ENCODE measurements at regions not wholly inside any gene's neighbourhood (a gene's known extent, or its start where the extent isn't known, plus 50 kb on each side); places are given as distances from the start of the nearest gene placed in this dataset.

GRCh38 chr12:126144603-126145002 lies 1079.4 kb downstream of the AACS start:
- Histone ChIP-seq H3K27ac (ENCODE audit: low read length in 2 of 2) (no peak overlapping the region), H3K36me3 (replicated peaks in 1 of 2; ENCODE audit: control extremely low read depth in 1 of 2, control insufficient read depth in 1 of 2, extremely low read depth in 1 of 2, insufficient read depth in 2 of 2, low read length in 1 of 2) (no peaks in the 10 kb centered on the region), H2AFZ (ENCODE audit: insufficient read depth, low read depth, low read length, poor library complexity, severe bottlenecking) (no peak overlapping the region), H3K4me1 (ENCODE audit: control insufficient read depth in 2 of 2, insufficient read depth in 2 of 2, low read length in 2 of 2) (no peaks in the 10 kb centered on the region), H3K9me3 (ENCODE audit: control extremely low read depth in 1 of 3, control insufficient read depth in 2 of 3, insufficient read depth in 1 of 3, low read length in 2 of 3) (peaks cover 0 to 5% (median 1%) of the 10 kb centered on the region in 3 donors), H4K20me1 (ENCODE audit: control insufficient read depth, insufficient read depth, low read length, poor library complexity, severe bottlenecking) (no peaks in the 10 kb centered on the region), H3K4me2 (replicated peaks; ENCODE audit: low read depth, low read length, poor library complexity, severe bottlenecking) (no peak overlapping the region), H3K9ac (ENCODE audit: low read length) (no peak overlapping the region), H3K27me3 (replicated peaks in 1 of 4; ENCODE audit: control extremely low read depth in 1 of 4, control insufficient read depth in 3 of 4, insufficient read depth in 4 of 4, low read length in 3 of 4) (no peaks in the 10 kb centered on the region), H3K4me3 (ENCODE audit: control extremely low read depth in 1 of 5, extremely low read depth in 1 of 5, insufficient read depth in 1 of 5, low read depth in 2 of 5, low read length in 4 of 5) (no peak overlapping the region), H3K79me2 (ENCODE audit: control insufficient read depth, insufficient read depth, low read length) (no peaks in the 10 kb centered on the region)
- Mint-ChIP-seq H3K27ac (no peak overlapping the region), H3K4me3 (no peak overlapping the region), H3K27me3 (no peaks in the 10 kb centered on the region), H3K4me1 (no peaks in the 10 kb centered on the region), H3K9me3 (ENCODE audit: insufficient read depth) (peaks cover 8% of the 10 kb centered on the region)
- WGBS (ENCODE audit: insufficient coverage): 81% methylated on average over 2 of the region's 4 CpGs
- intact Hi-C loops (cut with micrococcal nuclease): no loop called here
- ChIA-PET POLR2A (no interaction called here), CTCF (no interaction called here)
- TF ChIP-seq, protein P1, sequence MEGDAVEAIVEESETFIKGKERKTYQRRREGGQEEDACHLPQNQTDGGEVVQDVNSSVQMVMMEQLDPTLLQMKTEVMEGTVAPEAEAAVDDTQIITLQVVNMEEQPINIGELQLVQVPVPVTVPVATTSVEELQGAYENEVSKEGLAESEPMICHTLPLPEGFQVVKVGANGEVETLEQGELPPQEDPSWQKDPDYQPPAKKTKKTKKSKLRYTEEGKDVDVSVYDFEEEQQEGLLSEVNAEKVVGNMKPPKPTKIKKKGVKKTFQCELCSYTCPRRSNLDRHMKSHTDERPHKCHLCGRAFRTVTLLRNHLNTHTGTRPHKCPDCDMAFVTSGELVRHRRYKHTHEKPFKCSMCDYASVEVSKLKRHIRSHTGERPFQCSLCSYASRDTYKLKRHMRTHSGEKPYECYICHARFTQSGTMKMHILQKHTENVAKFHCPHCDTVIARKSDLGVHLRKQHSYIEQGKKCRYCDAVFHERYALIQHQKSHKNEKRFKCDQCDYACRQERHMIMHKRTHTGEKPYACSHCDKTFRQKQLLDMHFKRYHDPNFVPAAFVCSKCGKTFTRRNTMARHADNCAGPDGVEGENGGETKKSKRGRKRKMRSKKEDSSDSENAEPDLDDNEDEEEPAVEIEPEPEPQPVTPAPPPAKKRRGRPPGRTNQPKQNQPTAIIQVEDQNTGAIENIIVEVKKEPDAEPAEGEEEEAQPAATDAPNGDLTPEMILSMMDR (IDR thresholded peaks at IDR 0.05): no peak
- TF ChIP-seq EZH2 (IDR thresholded peaks at IDR 0.05; ENCODE audit: borderline replicate concordance, insufficient read depth, low read depth, low read length, poor library complexity, severe bottlenecking): no peak
- DNase-seq (no peak), ATAC-seq (ENCODE audit: low read depth) (no peak)

DNA sequence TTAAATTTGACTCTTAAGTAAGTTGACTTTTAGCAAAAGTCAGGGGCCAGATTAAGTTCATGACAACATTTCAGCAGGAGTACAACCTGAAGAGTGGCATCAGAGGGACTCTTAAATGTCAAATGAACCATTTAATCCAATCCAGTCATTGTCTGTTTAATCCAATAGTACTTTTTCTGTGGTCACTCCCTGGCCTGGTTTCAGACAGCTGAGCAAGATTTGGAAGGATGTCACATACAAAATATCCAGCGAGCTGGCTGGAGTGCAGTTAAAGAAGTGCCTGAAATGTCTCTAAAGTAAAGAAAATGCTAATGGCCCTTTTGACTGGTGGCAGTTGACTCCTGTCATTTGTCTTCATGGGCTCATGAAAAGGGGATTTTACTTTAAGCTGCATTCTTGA lies 1082.1 kb downstream of the AACS start:
- no peak overlapping the region for H3K9ac ChIP-seq (ENCODE audit: low read length)
- H2AFZ ChIP-seq (ENCODE audit: insufficient read depth, low read depth, low read length, poor library complexity, severe bottlenecking): no peak overlapping the region
- Mint-ChIP-seq H3K4me3 (no peak overlapping the region), H3K27ac (no peak overlapping the region), H3K9me3 (ENCODE audit: insufficient read depth) (peaks cover 15% of the 10 kb centered on the region), H3K4me1 (no peaks in the 10 kb centered on the region), H3K27me3 (no peaks in the 10 kb centered on the region)
- no peaks in the 10 kb centered on the region for H3K27me3 ChIP-seq (replicated peaks in 1 of 4; ENCODE audit: control extremely low read depth in 1 of 4, control insufficient read depth in 3 of 4, insufficient read depth in 4 of 4, low read length in 3 of 4)
- WGBS (ENCODE audit: insufficient coverage): no CpG with 5 or more reads among the region's 1 CpG
- H3K4me2 ChIP-seq (replicated peaks; ENCODE audit: low read depth, low read length, poor library complexity, severe bottlenecking): no peak overlapping the region
- no peak overlapping the region for H3K4me3 ChIP-seq (ENCODE audit: control extremely low read depth in 1 of 5, extremely low read depth in 1 of 5, insufficient read depth in 1 of 5, low read depth in 2 of 5, low read length in 4 of 5)
- TF ChIP-seq EZH2 (IDR thresholded peaks at IDR 0.05; ENCODE audit: borderline replicate concordance, insufficient read depth, low read depth, low read length, poor library complexity, severe bottlenecking): no peak
- TF ChIP-seq, protein P1 (IDR thresholded peaks at IDR 0.05): no peak
- ChIA-PET CTCF (no interaction called here), POLR2A (no interaction called here)
- no peaks in the 10 kb centered on the region for H3K79me2 ChIP-seq (ENCODE audit: control insufficient read depth, insufficient read depth, low read length)
- ATAC-seq (ENCODE audit: low read depth) (no peak), DNase-seq (no peak)
- H3K4me1 ChIP-seq (ENCODE audit: control insufficient read depth in 2 of 2, insufficient read depth in 2 of 2, low read length in 2 of 2): no peaks in the 10 kb centered on the region
- H3K36me3 ChIP-seq (replicated peaks in 1 of 2; ENCODE audit: control extremely low read depth in 1 of 2, control insufficient read depth in 1 of 2, extremely low read depth in 1 of 2, insufficient read depth in 2 of 2, low read length in 1 of 2): no peaks in the 10 kb centered on the region
- intact Hi-C loops (cut with micrococcal nuclease): no loop called here
- peaks cover 0 to 5% (median 0%) of the 10 kb centered on the region in 3 donors for H3K9me3 ChIP-seq (ENCODE audit: control extremely low read depth in 1 of 3, control insufficient read depth in 2 of 3, insufficient read depth in 1 of 3, low read length in 2 of 3)
- no peaks in the 10 kb centered on the region for H4K20me1 ChIP-seq (ENCODE audit: control insufficient read depth, insufficient read depth, low read length, poor library complexity, severe bottlenecking)
- no peak overlapping the region for H3K27ac ChIP-seq (ENCODE audit: low read length in 2 of 2)

All from B cell (primary cell).